Fibroblast of mammary gland (primary cell): ENCODE measurements at regions not wholly inside any gene's neighbourhood (a gene's known extent, or its start where the extent isn't known, plus 50 kb on each side); places are given as distances from the start of the nearest gene placed in this dataset.

Experiments
- DNase-seq: peaks from one replicate; pipeline ENCODE4 v3.0.0-alpha.2; 2010; ENCODE audit warnings: low read depth
- H3K4me3 ChIP-seq: 2 replicates; pipeline ENCODE4 v1.5.1; 2011; ENCODE audit warnings: low read depth, mild to moderate bottlenecking, low read length, moderate library complexity; ENCODE audit not compliant: control insufficient read depth
- TF ChIP-seq, protein P1 (sequence below): conservative IDR thresholded peaks from 2 replicates; pipeline ENCODE4 v1.5.1; 2011; ENCODE audit warnings: low read depth, low read length, inconsistent platforms; ENCODE audit not compliant: control insufficient read depth, insufficient read depth

DNA sequence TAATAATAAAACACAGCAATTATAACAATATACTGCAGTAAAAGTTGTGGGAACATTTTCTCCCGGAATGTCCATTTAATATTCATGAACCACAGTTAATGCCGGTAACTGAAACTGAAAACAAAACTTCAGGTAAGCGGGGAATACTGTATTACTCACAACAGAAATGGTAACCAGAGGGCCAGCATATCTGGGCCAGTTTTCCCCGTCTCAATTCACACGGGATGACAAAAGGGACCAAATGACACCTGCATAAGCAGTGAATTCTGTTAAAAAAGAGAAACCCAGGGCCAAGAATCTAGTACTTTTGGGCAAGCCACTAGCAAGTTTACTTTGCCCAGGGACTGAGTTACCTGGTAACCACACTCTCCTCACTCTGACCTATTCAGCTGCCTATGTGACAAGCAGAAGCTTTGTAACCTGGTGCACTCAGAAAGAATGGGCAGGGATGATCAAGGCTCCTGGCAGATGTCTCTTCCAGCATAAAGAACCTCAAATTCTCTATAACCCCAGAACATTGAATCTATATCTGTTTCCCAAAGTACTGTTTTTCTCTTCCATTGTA lies 1171.2 kb downstream of the DIAPH3 start:
- TF ChIP-seq, protein P1, sequence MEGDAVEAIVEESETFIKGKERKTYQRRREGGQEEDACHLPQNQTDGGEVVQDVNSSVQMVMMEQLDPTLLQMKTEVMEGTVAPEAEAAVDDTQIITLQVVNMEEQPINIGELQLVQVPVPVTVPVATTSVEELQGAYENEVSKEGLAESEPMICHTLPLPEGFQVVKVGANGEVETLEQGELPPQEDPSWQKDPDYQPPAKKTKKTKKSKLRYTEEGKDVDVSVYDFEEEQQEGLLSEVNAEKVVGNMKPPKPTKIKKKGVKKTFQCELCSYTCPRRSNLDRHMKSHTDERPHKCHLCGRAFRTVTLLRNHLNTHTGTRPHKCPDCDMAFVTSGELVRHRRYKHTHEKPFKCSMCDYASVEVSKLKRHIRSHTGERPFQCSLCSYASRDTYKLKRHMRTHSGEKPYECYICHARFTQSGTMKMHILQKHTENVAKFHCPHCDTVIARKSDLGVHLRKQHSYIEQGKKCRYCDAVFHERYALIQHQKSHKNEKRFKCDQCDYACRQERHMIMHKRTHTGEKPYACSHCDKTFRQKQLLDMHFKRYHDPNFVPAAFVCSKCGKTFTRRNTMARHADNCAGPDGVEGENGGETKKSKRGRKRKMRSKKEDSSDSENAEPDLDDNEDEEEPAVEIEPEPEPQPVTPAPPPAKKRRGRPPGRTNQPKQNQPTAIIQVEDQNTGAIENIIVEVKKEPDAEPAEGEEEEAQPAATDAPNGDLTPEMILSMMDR, result no peak
- no peak overlapping the region for H3K4me3 ChIP-seq
- DNase-seq, result no peak

DNA sequence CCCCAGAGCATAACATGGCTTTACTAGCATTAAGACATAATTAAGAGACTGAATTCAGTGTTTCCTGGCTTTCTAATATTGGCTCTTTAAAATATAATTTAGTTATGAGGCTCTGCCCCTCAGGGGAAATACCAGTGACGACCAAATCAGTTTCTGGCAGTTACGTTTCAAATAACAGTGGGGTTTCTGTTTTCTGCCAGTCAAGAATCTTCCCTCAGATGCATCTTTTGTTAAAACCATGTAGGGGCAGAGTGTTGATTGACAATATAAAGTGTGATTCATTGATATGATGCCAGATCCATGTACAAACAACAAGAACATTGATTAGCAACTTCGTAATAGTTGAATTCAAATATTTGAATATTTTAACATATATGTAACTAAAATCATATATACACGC lies 1169.7 kb downstream of the DIAPH3 start:
- no peak for DNase-seq
- TF ChIP-seq, protein P1, result no peak
- H3K4me3 ChIP-seq, result no peak overlapping the region

- TF ChIP-seq, protein P1, result no peak
- no peak overlapping the region for H3K4me3 ChIP-seq
- DNase-seq, result no peak
Observed at GRCh38 chr13:58994777-58995176, 1169.0 kb downstream of the DIAPH3 start.

- DNase-seq, result no peak
- TF ChIP-seq, protein P1, result no peak
- no peak overlapping the region for H3K4me3 ChIP-seq
Observed at GRCh38 chr13:58998716-58999115, 1165.0 kb downstream of the DIAPH3 start.

GRCh38 chr13:58999851-59000250 lies 1163.9 kb downstream of the DIAPH3 start:
- TF ChIP-seq, protein P1, result no peak
- H3K4me3 ChIP-seq, result no peak overlapping the region
- no peak for DNase-seq

GRCh38 chr13:59000770-59001169 lies 1163.0 kb downstream of the DIAPH3 start:
- TF ChIP-seq, protein P1, result no peak
- H3K4me3 ChIP-seq, result no peak overlapping the region
- no peak for DNase-seq

GRCh38 chr13:59012731-59013130 lies 1151.0 kb downstream of the DIAPH3 start:
- TF ChIP-seq, protein P1, result no peak

More at GRCh38 chr13:59012731-59013130, 1151.0 kb downstream of the DIAPH3 start:
- DNase-seq, result no peak
- H3K4me3 ChIP-seq, result no peak overlapping the region
